Activated T-helper 1 cell treated with anti-CD3 and anti-CD28 coated beads, Interleukin-12 subunit alpha, Interleukin-12 subunit beta, Interleukin-2, Interleukin-4 antibody, amounts not matched to agents 30 ng/mL and 10 ng/mL and 1 ng/mL, durations not matched to agents 14 hours and 24 hours and 36 hours (primary cell): ENCODE measurements at regions not wholly inside any gene's neighbourhood (a gene's known extent, or its start where the extent isn't known, plus 50 kb on each side); places are given as distances from the start of the nearest gene placed in this dataset.
"Not testable (repeated sequence)": the region's sequence is repeated elsewhere in the genome, so short reads cannot be mapped to it uniquely, and the experiment has no call there.

Experiments used
- DNase-seq: peaks from one replicate; pipeline ENCODE4 v3.0.0; 2021; ENCODE audit warnings: low spot score
- H3K27ac Mint-ChIP-seq: one replicate; pipeline ENCODE4 v1.8.0; 2021; ENCODE audit warnings: mild to moderate bottlenecking, mixed read lengths
- H3K27me3 Mint-ChIP-seq: one replicate; pipeline ENCODE4 v1.8.0; 2022; ENCODE audit warnings: mild to moderate bottlenecking, moderate library complexity, mixed read lengths; ENCODE audit not compliant: insufficient read depth
- H3K36me3 Mint-ChIP-seq: one replicate; pipeline ENCODE4 v1.8.0; 2021; ENCODE audit warnings: low read depth, mixed read lengths
- H3K4me1 Mint-ChIP-seq: one replicate; pipeline ENCODE4 v1.8.0; 2021; ENCODE audit warnings: low read depth, mixed read lengths
- H3K4me3 Mint-ChIP-seq: one replicate; pipeline ENCODE4 v1.8.0; 2021; ENCODE audit warnings: mild to moderate bottlenecking, moderate library complexity, mixed read lengths
- H3K9me3 Mint-ChIP-seq: one replicate; pipeline ENCODE4 v1.8.0; 2021; ENCODE audit warnings: mixed read lengths
- intact Hi-C: fragments of 100-400 bp; cut with micrococcal nuclease; formaldehyde crosslinking; loops from one replicate; pipeline ENCODE4 v1.15.1; 2024

- Mint-ChIP-seq H3K27me3 (peaks cover 12% of the 10 kb centered on the region), H3K4me3 (no peak overlapping the region)
- intact Hi-C loops, result no loop called here
These were observed 144.2 kb upstream of the EPB41L4A start for GRCh38 chr5:112563169-112563826.

GRCh38 chr5:112566251-112566650, 147.2 kb upstream of the EPB41L4A start:
- Mint-ChIP-seq H3K27me3 (peaks cover 12% of the 10 kb centered on the region), H3K4me3 (no peak overlapping the region), H3K9me3 (peaks cover 20% of the 10 kb centered on the region), H3K4me1 (no peaks in the 10 kb centered on the region), H3K36me3 (no peaks in the 10 kb centered on the region), H3K27ac (no peak overlapping the region)
- no peak for DNase-seq
- intact Hi-C loops, result no loop called here

More at GRCh38 chr5:112563169-112563826, 144.2 kb upstream of the EPB41L4A start:
- Mint-ChIP-seq H3K4me1 (no peaks in the 10 kb centered on the region), H3K27ac (no peak overlapping the region), H3K9me3 (peaks cover 20% of the 10 kb centered on the region), H3K36me3 (no peaks in the 10 kb centered on the region)
- DNase-seq, result no peak

GRCh38 chr5:112569596-112569995, 150.5 kb upstream of the EPB41L4A start:
- intact Hi-C loops, result no loop called here
- H3K27me3 Mint-ChIP-seq, result peaks cover 12% of the 10 kb centered on the region
- peaks cover 8% of the 10 kb centered on the region for H3K9me3 Mint-ChIP-seq
- H3K27ac Mint-ChIP-seq, result no peak overlapping the region
- DNase-seq, result no peak
- no peak overlapping the region for H3K4me3 Mint-ChIP-seq
- H3K36me3 Mint-ChIP-seq, result no peaks in the 10 kb centered on the region
- no peaks in the 10 kb centered on the region for H3K4me1 Mint-ChIP-seq

GRCh38 chr5:112570708-112571444, 151.8 kb upstream of the EPB41L4A start:
- Mint-ChIP-seq H3K9me3 (no peaks in the 10 kb centered on the region), H3K27me3 (peaks cover 6% of the 10 kb centered on the region), H3K36me3 (no peaks in the 10 kb centered on the region), H3K27ac (no peak overlapping the region), H3K4me1 (no peaks in the 10 kb centered on the region), H3K4me3 (no peak overlapping the region)
- intact Hi-C loops, result no loop called here
- DNase-seq, result no peak

- Mint-ChIP-seq H3K36me3 (no peaks in the 10 kb centered on the region), H3K27ac (no peak overlapping the region), H3K9me3 (no peaks in the 10 kb centered on the region), H3K27me3 (no peaks in the 10 kb centered on the region), H3K4me3 (no peak overlapping the region), H3K4me1 (no peaks in the 10 kb centered on the region)
- intact Hi-C loops, result no loop called here
- DNase-seq, result no peak
These were observed 154.4 kb upstream of the EPB41L4A start for GRCh38 chr5:112573441-112573840.

GRCh38 chr5:112574536-112574935, 155.5 kb upstream of the EPB41L4A start:
- DNase-seq, result no peak
- no peak overlapping the region for H3K27ac Mint-ChIP-seq
- no peak overlapping the region for H3K4me3 Mint-ChIP-seq
- intact Hi-C loops, result no loop called here
- no peaks in the 10 kb centered on the region for H3K36me3 Mint-ChIP-seq
- no peaks in the 10 kb centered on the region for H3K9me3 Mint-ChIP-seq
- no peaks in the 10 kb centered on the region for H3K4me1 Mint-ChIP-seq
- no peaks in the 10 kb centered on the region for H3K27me3 Mint-ChIP-seq

GRCh38 chr5:112576298-112576925, 157.3 kb upstream of the EPB41L4A start:
- Mint-ChIP-seq H3K4me1 (no peaks in the 10 kb centered on the region), H3K4me3 (no peak overlapping the region), H3K36me3 (no peaks in the 10 kb centered on the region), H3K9me3 (no peaks in the 10 kb centered on the region), H3K27ac (no peak overlapping the region), H3K27me3 (no peaks in the 10 kb centered on the region)
- intact Hi-C loops, result no loop called here
- no peak for DNase-seq

- Mint-ChIP-seq H3K27me3 (peaks cover 1% of the 10 kb centered on the region), H3K27ac (no peak overlapping the region), H3K4me1 (no peaks in the 10 kb centered on the region), H3K4me3 (no peak overlapping the region), H3K9me3 (no peaks in the 10 kb centered on the region), H3K36me3 (no peaks in the 10 kb centered on the region)
- no peak for DNase-seq
- intact Hi-C loops, result no loop called here
These were observed 158.0 kb upstream of the APC start for GRCh38 chr5:112579599-112580170.

GRCh38 chr5:112581811-112582320, 155.8 kb upstream of the APC start:
- H3K9me3 Mint-ChIP-seq, result no peaks in the 10 kb centered on the region
- H3K36me3 Mint-ChIP-seq, result no peaks in the 10 kb centered on the region
- intact Hi-C loops, result no loop called here
- H3K27me3 Mint-ChIP-seq, result peaks cover 1% of the 10 kb centered on the region
- no peaks in the 10 kb centered on the region for H3K4me1 Mint-ChIP-seq
- no peak overlapping the region for H3K4me3 Mint-ChIP-seq
- no peak overlapping the region for H3K27ac Mint-ChIP-seq
- DNase-seq, result no peak

GRCh38 chr5:112583166-112583565, 154.5 kb upstream of the APC start:
- DNase-seq, result no peak
- peaks cover 1% of the 10 kb centered on the region for H3K27me3 Mint-ChIP-seq
- H3K27ac Mint-ChIP-seq, result no peak overlapping the region
- intact Hi-C loops, result no loop called here
- H3K9me3 Mint-ChIP-seq, result no peaks in the 10 kb centered on the region
- no peaks in the 10 kb centered on the region for H3K4me1 Mint-ChIP-seq
- no peak overlapping the region for H3K4me3 Mint-ChIP-seq
- no peaks in the 10 kb centered on the region for H3K36me3 Mint-ChIP-seq

- intact Hi-C loops, result no loop called here
- Mint-ChIP-seq H3K27me3 (peaks cover 1% of the 10 kb centered on the region), H3K4me1 (no peaks in the 10 kb centered on the region), H3K36me3 (no peaks in the 10 kb centered on the region), H3K9me3 (no peaks in the 10 kb centered on the region), H3K4me3 (no peak overlapping the region), H3K27ac (no peak overlapping the region)
- no peak for DNase-seq
These were observed 152.9 kb upstream of the APC start for GRCh38 chr5:112584781-112585180.

GRCh38 chr5:112586596-112587062, 151.1 kb upstream of the APC start:
- Mint-ChIP-seq H3K27me3 (peaks cover 3% of the 10 kb centered on the region), H3K9me3 (no peaks in the 10 kb centered on the region), H3K36me3 (no peaks in the 10 kb centered on the region), H3K27ac (no peak overlapping the region), H3K4me3 (no peak overlapping the region), H3K4me1 (no peaks in the 10 kb centered on the region)
- intact Hi-C loops, result no loop called here
- no peak for DNase-seq

GRCh38 chr5:112590858-112591257, 146.8 kb upstream of the APC start:
- DNase-seq, H3K9me3 Mint-ChIP-seq, intact Hi-C loops, H3K27me3 Mint-ChIP-seq, H3K4me3 Mint-ChIP-seq, H3K36me3 Mint-ChIP-seq, H3K4me1 Mint-ChIP-seq, H3K27ac Mint-ChIP-seq: not testable (repeated sequence)
